Esophagus squamous epithelium (tissue), 4 donors: ENCODE measurements at regions not wholly inside any gene's neighbourhood (a gene's known extent, or its start where the extent isn't known, plus 50 kb on each side); places are given as distances from the start of the nearest gene placed in this dataset.

Experiments
- CTCF ChIP-seq, 6 experiments: fragments of 450-650 bp in 4 of 6; fragments of 200-600 bp in 2 of 6; sonication (generic) in 2 of 6; IDR thresholded peaks; one replicate each; pipeline ENCODE4 v1.5.1; 2016 to 2019; ENCODE audit warnings: antibody characterized with exemption in 6 of 6, mild to moderate bottlenecking in 4 of 6, moderate library complexity in 4 of 6
- POLR2A ChIP-seq, 4 donors: fragments of 450-650 bp; IDR thresholded peaks; one replicate each; pipeline ENCODE4 v1.6.1; 2017; ENCODE audit warnings: antibody characterized with exemption in 4 of 4, mild to moderate bottlenecking in 4 of 4, moderate library complexity in 3 of 4

GRCh38 chr5:67844924-67845323 is 370.6 kb upstream of the PIK3R1 start:
- no peak for TF ChIP-seq POLR2A (IDR thresholded peaks at IDR 0.05)
- TF ChIP-seq CTCF (IDR thresholded peaks at IDR 0.05), result no peak
